ENCODE measurements at regions not wholly inside any gene's neighbourhood (a gene's known extent, or its start where the extent isn't known, plus 50 kb on each side); places are given as distances from the start of the nearest gene placed in this dataset.
"Not testable (repeated sequence)": the region's sequence is repeated elsewhere in the genome, so short reads cannot be mapped to it uniquely, and the experiment has no call there.

DNA sequence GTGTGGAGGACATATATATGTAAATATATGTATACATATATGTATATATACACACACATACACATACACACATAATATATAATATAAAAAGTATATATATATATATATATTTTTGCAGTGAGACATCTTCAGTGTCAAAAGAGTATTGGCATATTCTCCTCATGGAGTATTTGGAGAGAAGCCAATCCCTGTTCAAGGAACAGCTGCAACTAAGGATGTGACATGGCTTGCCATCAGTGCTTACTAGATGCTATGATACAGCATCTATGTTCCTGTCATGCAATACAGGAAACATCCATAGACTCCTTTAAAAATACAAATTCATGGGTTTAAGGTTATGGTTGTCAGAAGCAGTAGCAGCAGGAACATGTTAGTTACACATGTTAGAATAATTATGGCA, 632.0 kb upstream of the AMELY start:
- TF ChIP-seq, protein P1, sequence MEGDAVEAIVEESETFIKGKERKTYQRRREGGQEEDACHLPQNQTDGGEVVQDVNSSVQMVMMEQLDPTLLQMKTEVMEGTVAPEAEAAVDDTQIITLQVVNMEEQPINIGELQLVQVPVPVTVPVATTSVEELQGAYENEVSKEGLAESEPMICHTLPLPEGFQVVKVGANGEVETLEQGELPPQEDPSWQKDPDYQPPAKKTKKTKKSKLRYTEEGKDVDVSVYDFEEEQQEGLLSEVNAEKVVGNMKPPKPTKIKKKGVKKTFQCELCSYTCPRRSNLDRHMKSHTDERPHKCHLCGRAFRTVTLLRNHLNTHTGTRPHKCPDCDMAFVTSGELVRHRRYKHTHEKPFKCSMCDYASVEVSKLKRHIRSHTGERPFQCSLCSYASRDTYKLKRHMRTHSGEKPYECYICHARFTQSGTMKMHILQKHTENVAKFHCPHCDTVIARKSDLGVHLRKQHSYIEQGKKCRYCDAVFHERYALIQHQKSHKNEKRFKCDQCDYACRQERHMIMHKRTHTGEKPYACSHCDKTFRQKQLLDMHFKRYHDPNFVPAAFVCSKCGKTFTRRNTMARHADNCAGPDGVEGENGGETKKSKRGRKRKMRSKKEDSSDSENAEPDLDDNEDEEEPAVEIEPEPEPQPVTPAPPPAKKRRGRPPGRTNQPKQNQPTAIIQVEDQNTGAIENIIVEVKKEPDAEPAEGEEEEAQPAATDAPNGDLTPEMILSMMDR (IDR thresholded peaks at IDR 0.05; ENCODE audit: low read depth, low read length): no peak
- Histone ChIP-seq H3K27me3 (ENCODE audit: control insufficient read depth, insufficient read depth, low read length) (no peaks in the 10 kb centered on the region), H3K27ac (ENCODE audit: low read depth, low read length) (no peak overlapping the region), H3K4me3 (ENCODE audit: low read depth, low read length) (no peak overlapping the region), H3K9me3 (ENCODE audit: control insufficient read depth, insufficient read depth, low read length) (no peaks in the 10 kb centered on the region)
- DNase-seq (ENCODE audit: low read depth, low spot score): no peak
- CTCF ChIA-PET: no interaction called here
- POLR2A ChIA-PET: no interaction called here

DNA sequence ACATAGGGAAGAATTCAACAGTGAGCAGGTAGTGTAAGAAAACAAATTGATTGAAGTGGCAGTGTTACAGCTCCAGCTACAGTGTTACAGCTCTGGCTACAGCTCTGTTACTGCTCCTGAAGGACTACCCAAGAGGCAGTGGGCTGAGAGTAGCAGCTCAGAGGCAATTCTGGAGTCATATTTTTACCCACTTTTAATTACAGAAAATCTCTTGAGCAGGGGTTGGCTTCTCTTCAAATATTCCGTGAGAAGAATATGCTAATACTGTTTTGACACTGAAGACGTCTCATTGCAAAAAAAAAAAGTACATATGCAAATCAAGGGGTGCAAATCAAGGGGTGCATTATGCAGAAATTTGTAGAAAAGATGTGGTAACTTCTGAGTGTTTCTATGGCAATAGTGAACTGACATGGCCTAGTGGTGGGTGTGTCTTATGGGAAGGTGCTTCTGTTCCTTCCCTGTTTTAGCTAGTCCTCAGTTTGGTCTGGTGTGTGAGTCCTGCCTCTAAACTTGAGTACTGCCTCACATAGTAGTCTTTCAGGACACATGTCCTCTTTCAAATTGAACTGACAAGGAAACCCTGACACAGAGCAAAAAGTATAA, 630.8 kb upstream of the AMELY start:
- H3K9me3 ChIP-seq (ENCODE audit: control insufficient read depth, insufficient read depth, low read length): no peaks in the 10 kb centered on the region
- CTCF ChIA-PET: no interaction called here
- no peak overlapping the region for H3K27ac ChIP-seq (ENCODE audit: low read depth, low read length)
- no peak for DNase-seq (ENCODE audit: low read depth, low spot score)
- no peaks in the 10 kb centered on the region for H3K27me3 ChIP-seq (ENCODE audit: control insufficient read depth, insufficient read depth, low read length)
- POLR2A ChIA-PET: no interaction called here
- H3K4me3 ChIP-seq (ENCODE audit: low read depth, low read length): no peak overlapping the region
- TF ChIP-seq, protein P1 (IDR thresholded peaks at IDR 0.05; ENCODE audit: low read depth, low read length): no peak

DNA sequence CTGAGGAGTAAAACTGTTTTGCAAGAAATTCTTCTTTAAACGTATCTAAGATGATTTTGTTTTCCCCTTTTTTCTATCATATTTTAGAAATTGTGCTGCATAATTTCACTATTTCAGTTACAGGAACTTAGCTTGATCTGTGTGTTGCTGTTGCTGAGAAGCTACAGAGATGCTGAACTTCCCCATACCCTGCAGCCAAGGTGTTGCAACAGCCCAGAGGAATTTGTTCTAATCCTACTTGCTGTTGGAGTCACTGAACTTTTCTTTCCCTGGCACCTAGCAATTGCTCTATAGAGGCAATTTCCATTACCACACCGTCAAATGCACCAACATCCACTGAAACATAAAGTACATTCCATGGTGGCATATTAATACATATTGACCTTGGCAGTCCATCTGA, 617.8 kb upstream of the AMELY start:
- Histone ChIP-seq H3K4me3 (ENCODE audit: low read depth, low read length) (no peak overlapping the region), H3K27me3 (ENCODE audit: control insufficient read depth, insufficient read depth, low read length) (no peaks in the 10 kb centered on the region), H3K27ac (ENCODE audit: low read depth, low read length) (no peak overlapping the region), H3K9me3 (ENCODE audit: control insufficient read depth, insufficient read depth, low read length) (no peaks in the 10 kb centered on the region)
- CTCF ChIA-PET: no interaction called here
- no peak for DNase-seq (ENCODE audit: low read depth, low spot score)
- POLR2A ChIA-PET: no interaction called here
- TF ChIP-seq, protein P1 (IDR thresholded peaks at IDR 0.05; ENCODE audit: low read depth, low read length): no peak

DNA sequence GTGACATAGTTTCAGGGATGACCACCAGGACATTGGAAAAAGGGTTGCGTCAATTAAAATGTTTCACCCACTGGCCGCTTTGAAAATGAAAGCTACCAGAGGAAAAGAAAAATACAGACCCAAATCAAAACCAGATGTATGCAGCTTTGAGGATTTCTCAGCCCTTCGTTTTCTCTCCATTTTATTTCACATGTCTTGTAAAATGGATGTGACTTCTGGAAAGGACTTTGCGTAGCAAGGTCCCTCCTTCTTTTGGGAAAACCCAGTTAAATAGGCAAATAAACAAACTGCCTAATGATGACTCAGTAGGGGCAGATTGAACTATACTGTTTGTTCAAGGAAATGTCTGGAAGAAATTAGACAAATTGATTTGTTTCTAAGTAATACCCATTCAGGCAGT, 616.0 kb upstream of the AMELY start:
- H3K9me3 ChIP-seq (ENCODE audit: control insufficient read depth, insufficient read depth, low read length); CTCF ChIA-PET; H3K27me3 ChIP-seq (ENCODE audit: control insufficient read depth, insufficient read depth, low read length); H3K27ac ChIP-seq (ENCODE audit: low read depth, low read length); H3K4me3 ChIP-seq (ENCODE audit: low read depth, low read length); POLR2A ChIA-PET: not testable (repeated sequence)
- peak; percentile 36 for DNase-seq (ENCODE audit: low read depth, low spot score)

DNA sequence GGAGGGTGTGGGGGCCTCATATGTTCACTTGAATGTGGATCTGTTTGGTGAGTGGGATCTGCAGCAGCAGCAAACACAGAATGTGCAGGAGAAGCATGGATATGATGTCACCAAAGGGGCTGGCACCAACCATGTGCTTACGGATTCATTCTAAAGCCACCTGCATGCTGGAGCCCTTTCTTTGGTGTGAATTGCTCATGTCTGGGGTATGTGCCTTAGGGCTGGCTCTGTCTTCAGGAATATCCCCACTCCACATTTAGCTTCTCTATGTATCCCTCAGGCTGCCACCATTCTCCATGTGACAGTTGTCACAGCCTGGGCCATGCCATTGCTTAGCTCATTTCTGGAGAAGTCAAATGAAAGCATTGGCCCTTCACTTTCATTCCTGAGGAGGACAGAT, 606.8 kb upstream of the AMELY start:
- DNase-seq (ENCODE audit: low read depth, low spot score): no peak
- CTCF ChIA-PET: no interaction called here
- no peak overlapping the region for H3K4me3 ChIP-seq (ENCODE audit: low read depth, low read length)
- no peaks in the 10 kb centered on the region for H3K27me3 ChIP-seq (ENCODE audit: control insufficient read depth, insufficient read depth, low read length)
- POLR2A ChIA-PET: no interaction called here
- TF ChIP-seq, protein P1 (IDR thresholded peaks at IDR 0.05; ENCODE audit: low read depth, low read length): no peak
- H3K27ac ChIP-seq (ENCODE audit: low read depth, low read length): no peak overlapping the region
- H3K9me3 ChIP-seq (ENCODE audit: control insufficient read depth, insufficient read depth, low read length): no peaks in the 10 kb centered on the region

DNA sequence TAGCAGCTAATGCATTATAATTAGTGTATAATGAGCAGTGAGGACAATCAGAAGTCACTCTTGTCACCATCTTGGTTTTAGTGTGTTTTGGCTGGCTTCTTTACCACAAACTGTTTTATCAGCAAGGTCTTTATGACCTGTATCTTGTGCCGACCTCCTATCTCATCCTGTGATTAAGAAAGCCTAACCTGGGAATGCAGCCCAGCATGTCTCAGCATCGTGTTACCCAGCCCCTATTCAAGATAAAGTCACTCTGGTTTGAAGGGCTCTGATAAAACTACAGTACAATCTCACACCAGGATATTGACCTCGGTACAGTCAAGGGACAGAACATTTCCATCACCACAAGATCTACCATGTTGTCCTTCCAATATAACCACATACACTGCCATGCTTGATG, 604.7 kb upstream of the AMELY start:
- H3K27me3 ChIP-seq (ENCODE audit: control insufficient read depth, insufficient read depth, low read length): no peaks in the 10 kb centered on the region
- CTCF ChIA-PET: no interaction called here
- POLR2A ChIA-PET: no interaction called here
- H3K9me3 ChIP-seq (ENCODE audit: control insufficient read depth, insufficient read depth, low read length): peaks cover 3% of the 10 kb centered on the region; the same call in 1 of the 2 replicates
- no peak for DNase-seq (ENCODE audit: low read depth, low spot score)
- no peak overlapping the region for H3K27ac ChIP-seq (ENCODE audit: low read depth, low read length)
- H3K4me3 ChIP-seq (ENCODE audit: low read depth, low read length): no peak overlapping the region
- TF ChIP-seq, protein P1 (IDR thresholded peaks at IDR 0.05; ENCODE audit: low read depth, low read length): no peak
